K562 (cell line): ENCODE measurements at regions not wholly inside any gene's neighbourhood (a gene's known extent, or its start where the extent isn't known, plus 50 kb on each side); places are given as distances from the start of the nearest gene placed in this dataset.

Experiments used
- ATAC-seq: fragments of 200-7000 bp; cut with Tn5 transposase; 3 replicates; pipeline ENCODE4 v1.9.1; 2020; ENCODE audit warnings: moderate library complexity
- BruUV-seq: library from RNA; stranded (reverse); fragments of 400-500 nt; replicated peaks from 2 replicates; lab custom pipeline; 2021; lab: Mats Ljungman, UMichigan
- CTCF ChIA-PET: fragments of 300-600 bp; formaldehyde crosslinking; extraction: SDS; loops from one replicate; lab custom pipeline; 2021; ENCODE audit warnings: low intra/inter-chr PET ratio; lab: Yijun Ruan, JAX
- POLR2A ChIA-PET: fragments of 300-600, 350-650 bp; sonication (Branson Sonifier 250); formaldehyde crosslinking; extraction: SDS; loops from one replicate; lab custom pipeline; 2021; ENCODE audit warnings: antibody characterized with exemption, inconsistent platforms; lab: Yijun Ruan, JAX
- DNase-seq, 4 experiments: peaks; one replicate each; pipeline versions ENCODE4 v3.0.0 to v3.0.0-alpha.2; 2011 to 2018; ENCODE audit warnings: low spot score in 3 of 4, mixed read lengths in 3 of 4; ENCODE audit errors: extremely low read depth in 1 of 4
- FAIRE-seq: peaks from 2 replicates; lab custom pipeline; 2011; peaks lifted over from hg19 to GRCh38; lab: Jason Lieb, UNC
- H2AFZ ChIP-seq: 2 replicates; pipeline ENCODE4 v1.6.0; 2011; ENCODE audit warnings: low read depth, low read length, control low read depth, inconsistent platforms
- H3K27ac ChIP-seq: fragments of 200-600 bp; 3 replicates; pipeline ENCODE4 v1.8.0; 2011; ENCODE audit warnings: low read depth, mild to moderate bottlenecking, control low read depth, inconsistent platforms, low read length, moderate library complexity, mixed read lengths; ENCODE audit errors: extremely low read depth
- H3K27me3 ChIP-seq, 2 experiments: fragments of 300-600 bp in 1 of 2; 2 replicates in 1 of 2; 3 replicates in 1 of 2; pipeline versions ENCODE4 v1.6.0 to v1.8.0; 2011; ENCODE audit warnings: inconsistent platforms in 2 of 2, low read length in 2 of 2, mild to moderate bottlenecking in 1 of 2, mixed read lengths in 1 of 2, moderate library complexity in 1 of 2; ENCODE audit not compliant: control insufficient read depth in 2 of 2, insufficient read depth in 2 of 2
- H3K36me3 ChIP-seq: fragments of 300-600 bp; 3 replicates; pipeline ENCODE4 v1.8.0; 2011; ENCODE audit warnings: mild to moderate bottlenecking, low read length, inconsistent platforms; ENCODE audit not compliant: control insufficient read depth, insufficient read depth
- H3K4me1 ChIP-seq, 2 experiments: fragments of 200-600 bp in 1 of 2; replicated peaks in 1 of 2; 2 replicates in 1 of 2; 3 replicates in 1 of 2; pipeline versions ENCODE4 v1.5.1 to v1.8.0; 2011; ENCODE audit warnings: inconsistent platforms in 2 of 2, low read length in 2 of 2, mild to moderate bottlenecking in 1 of 2, mixed read lengths in 1 of 2, moderate library complexity in 1 of 2; ENCODE audit not compliant: control insufficient read depth in 2 of 2, insufficient read depth in 2 of 2
- H3K4me2 ChIP-seq: 2 replicates; pipeline ENCODE4 v1.6.1; 2011; ENCODE audit warnings: low read length, control low read depth, inconsistent platforms, mixed read lengths; ENCODE audit not compliant: insufficient read depth
- H3K4me3 ChIP-seq: fragments of 200-600 bp; sonication (generic), shearing (Covaris generic); 2 replicates; pipeline ENCODE4 v1.5.1; 2016; ENCODE audit warnings: control low read depth, inconsistent platforms
- H3K79me2 ChIP-seq: fragments of 200-600 bp; 3 replicates; pipeline ENCODE4 v1.8.0; 2011; ENCODE audit warnings: low read length, inconsistent platforms; ENCODE audit not compliant: control insufficient read depth, insufficient read depth
- H3K9ac ChIP-seq, 2 experiments: 2 replicates each; pipeline versions ENCODE4 v1.6.0 to v1.6.1; 2011; ENCODE audit warnings: low read depth in 2 of 2, low read length in 2 of 2, control low read depth in 1 of 2, inconsistent platforms in 1 of 2, mild to moderate bottlenecking in 1 of 2, mixed read lengths in 1 of 2; ENCODE audit not compliant: insufficient read depth in 1 of 2
- H3K9me1 ChIP-seq: one replicate; pipeline ENCODE4 v1.6.0; 2011; ENCODE audit warnings: inconsistent platforms, mild to moderate bottlenecking, low read length, moderate library complexity; ENCODE audit not compliant: control insufficient read depth, insufficient read depth
- H3K9me3 ChIP-seq: replicated peaks from 2 replicates; pipeline ENCODE4 v1.5.1; 2011; ENCODE audit warnings: low read depth, low read length, inconsistent platforms; ENCODE audit not compliant: control insufficient read depth, insufficient read depth
- H4K20me1 ChIP-seq: replicated peaks from 2 replicates; pipeline ENCODE4 v1.6.1; 2011; ENCODE audit warnings: low read length, inconsistent platforms, mixed read lengths; ENCODE audit not compliant: control insufficient read depth, insufficient read depth
- MCM2 ChIP-seq: fragments of 450-650 bp; IDR thresholded peaks from 2 replicates; pipeline ENCODE4 v1.6.1; 2017; ENCODE audit warnings: low read depth, mild to moderate bottlenecking
- MEIS2 ChIP-seq: fragments of 450-650 bp; IDR thresholded peaks from 2 replicates; pipeline ENCODE4 v1.6.1; 2014; ENCODE audit warnings: mild to moderate bottlenecking; ENCODE audit not compliant: partially characterized antibody
- TRIM24 ChIP-seq, 2 experiments: fragments of 450-650 bp; IDR thresholded peaks; 2 replicates each; pipeline ENCODE4 v1.6.1; 2016
- ZNF347 ChIP-seq: fragments of 450-650 bp; formaldehyde crosslinking; IDR thresholded peaks from 2 replicates; pipeline ENCODE4 v1.4.0; 2020; ENCODE audit warnings: low read depth, mild to moderate bottlenecking, moderate library complexity
- WGBS: fragments of 100-300 bp; shearing (Covaris generic); methylation state at CpG from one replicate; pipeline ENCODE4 v1.1.6; 2016; ENCODE audit warnings: low coverage, mixed read lengths; ENCODE audit not compliant: insufficient coverage; ENCODE audit errors: missing lambda C conversion rate; 5-methylcytosine and 5-hydroxymethylcytosine counted together
- in situ Hi-C: fragments of 300-500 bp; cut with MboI; formaldehyde crosslinking; loops from 4 replicates; pipeline ENCODE4 v1.15.0; 2018; ENCODE audit warnings: inconsistent platforms, mixed read lengths
- intact Hi-C: fragments of 100-400 bp; cut with micrococcal nuclease; formaldehyde crosslinking; loops from 2 replicates; pipeline ENCODE4 v1.14.2; 2022
- TF ChIP-seq, protein P1 (sequence below): fragments of 450-650 bp; IDR thresholded peaks from 2 replicates; pipeline ENCODE4 v1.6.1; 2016
- TF ChIP-seq, protein P2 (sequence below), 2 experiments: IDR thresholded peaks in 1 of 2; conservative IDR thresholded peaks in 1 of 2; 2 replicates each; pipeline ENCODE4 v1.6.1; 2016; ENCODE audit warnings: low read depth in 2 of 2, mild to moderate bottlenecking in 1 of 2, missing compliant biosample characterization in 1 of 2, missing genetic modification characterization in 1 of 2, moderate library complexity in 1 of 2

DNA sequence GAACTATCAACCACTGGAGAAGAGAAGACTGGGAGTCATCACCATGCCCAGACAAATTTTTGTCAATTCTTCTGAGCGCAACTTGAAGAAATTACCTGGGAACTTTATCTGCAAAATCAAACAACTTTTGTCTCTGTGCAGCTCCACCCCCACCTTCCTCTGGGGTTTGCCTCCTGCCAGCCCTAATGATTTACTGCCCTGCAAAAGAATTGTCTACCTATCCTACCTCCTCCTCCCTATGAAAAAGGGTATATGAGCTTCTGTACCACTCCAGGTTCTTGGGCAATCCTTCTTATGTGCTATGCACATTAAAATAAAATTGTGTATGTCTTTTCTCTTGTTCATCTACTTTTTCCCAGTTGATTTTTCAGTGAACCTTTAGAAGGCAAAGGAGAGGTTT lies 191.9 kb downstream of the URB2 start:
- no peak overlapping the region for H2AFZ ChIP-seq
- in situ Hi-C loops (no loop called here), intact Hi-C loops (no loop called here)
- TF ChIP-seq MCM2: no peak
- TF ChIP-seq MEIS2: peak; percentile 22
- no peak for TF ChIP-seq ZNF347 (CRISPR knock-in tag)
- TF ChIP-seq, protein P1, sequence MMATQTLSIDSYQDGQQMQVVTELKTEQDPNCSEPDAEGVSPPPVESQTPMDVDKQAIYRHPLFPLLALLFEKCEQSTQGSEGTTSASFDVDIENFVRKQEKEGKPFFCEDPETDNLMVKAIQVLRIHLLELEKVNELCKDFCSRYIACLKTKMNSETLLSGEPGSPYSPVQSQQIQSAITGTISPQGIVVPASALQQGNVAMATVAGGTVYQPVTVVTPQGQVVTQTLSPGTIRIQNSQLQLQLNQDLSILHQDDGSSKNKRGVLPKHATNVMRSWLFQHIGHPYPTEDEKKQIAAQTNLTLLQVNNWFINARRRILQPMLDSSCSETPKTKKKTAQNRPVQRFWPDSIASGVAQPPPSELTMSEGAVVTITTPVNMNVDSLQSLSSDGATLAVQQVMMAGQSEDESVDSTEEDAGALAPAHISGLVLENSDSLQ: peak; percentile 59; the same call in 1 of the 2 replicates
- TF ChIP-seq TRIM24 (IDR thresholded peaks at IDR 0.05): no peak
- TF ChIP-seq, protein P2, sequence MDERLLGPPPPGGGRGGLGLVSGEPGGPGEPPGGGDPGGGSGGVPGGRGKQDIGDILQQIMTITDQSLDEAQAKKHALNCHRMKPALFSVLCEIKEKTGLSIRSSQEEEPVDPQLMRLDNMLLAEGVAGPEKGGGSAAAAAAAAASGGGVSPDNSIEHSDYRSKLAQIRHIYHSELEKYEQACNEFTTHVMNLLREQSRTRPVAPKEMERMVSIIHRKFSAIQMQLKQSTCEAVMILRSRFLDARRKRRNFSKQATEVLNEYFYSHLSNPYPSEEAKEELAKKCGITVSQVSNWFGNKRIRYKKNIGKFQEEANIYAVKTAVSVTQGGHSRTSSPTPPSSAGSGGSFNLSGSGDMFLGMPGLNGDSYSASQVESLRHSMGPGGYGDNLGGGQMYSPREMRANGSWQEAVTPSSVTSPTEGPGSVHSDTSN (CRISPR knock-in tag; IDR thresholded peaks at IDR 0.05; ENCODE audit: low read depth): no peak
- TF ChIP-seq, protein P2 (tag; conservative IDR thresholded peaks at IDR 0.05; ENCODE audit: low read depth): 0 out of 2 replicates have a peak, but pooled peaks have one; percentile 17
- ChIA-PET CTCF (no interaction called here), POLR2A (interaction anchor here (0.7 to 1.8 kb wide), 3 partner anchors 13 to 310 kb away, joined by 3 to 4 read pairs (median 3); partner anchors contain the start of gene NUP133)
- no TSS peak for BruUV-seq
- WGBS: 5% methylated on average over 1 of the region's 1 CpG
- no peaks in the 10 kb centered on the region for H3K36me3 ChIP-seq
- H3K9me3 ChIP-seq: no peaks in the 10 kb centered on the region
- H3K4me1 ChIP-seq: no peaks in the 10 kb centered on the region
- H3K9me1 ChIP-seq: no peaks in the 10 kb centered on the region
- no peaks in the 10 kb centered on the region for H4K20me1 ChIP-seq
- H3K9ac ChIP-seq: no peak overlapping the region
- peaks cover 2 to 22% of the 10 kb centered on the region in 2 experiments; a peak in 3 of 5 replicates for H3K27me3 ChIP-seq
- DNase-seq (no peak), FAIRE-seq (no peak), ATAC-seq (no peak)
- H3K4me3 ChIP-seq: no peak overlapping the region
- H3K4me2 ChIP-seq: no peak overlapping the region
- H3K79me2 ChIP-seq: no peaks in the 10 kb centered on the region
- no peak overlapping the region for H3K27ac ChIP-seq
